Brain microvascular endothelial cell (primary cell): ENCODE measurements at regions not wholly inside any gene's neighbourhood (a gene's known extent, or its start where the extent isn't known, plus 50 kb on each side); places are given as distances from the start of the nearest gene placed in this dataset.

Source experiments
- DNase-seq: peaks from one replicate; pipeline ENCODE4 v3.0.0-alpha.2; 2020
- H3K27ac ChIP-seq: fragments of 250-450 bp; sonication (Bioruptor Pico); 2 replicates; pipeline ENCODE4 v1.5.1; 2020; ENCODE audit warnings: mild to moderate bottlenecking, moderate library complexity
- H3K27me3 ChIP-seq: fragments of 250-450 bp; sonication (Bioruptor Pico); replicated peaks from 2 replicates; pipeline ENCODE4 v1.5.1; 2020; ENCODE audit warnings: mild to moderate bottlenecking
- H3K36me3 ChIP-seq: fragments of 250-450 bp; sonication (Bioruptor Pico); replicated peaks from 2 replicates; pipeline ENCODE4 v1.5.1; 2020; ENCODE audit warnings: mild to moderate bottlenecking
- H3K4me3 ChIP-seq: 2 replicates; pipeline ENCODE4 v1.5.1; 2011; ENCODE audit warnings: low read depth, mild to moderate bottlenecking, control low read depth, low read length, moderate library complexity
- CTCF ChIP-seq: IDR thresholded peaks from 2 replicates; pipeline ENCODE4 v1.5.1; 2011; ENCODE audit warnings: low read depth, mild to moderate bottlenecking, moderate library complexity, low read length, control low read depth, inconsistent platforms; ENCODE audit errors: missing control alignments
- in situ Hi-C: cut with HindIII; loops from 2 replicates; pipeline ENCODE4 v1.10.0; 2017; ENCODE audit warnings: low sequenced_read_pairs, low pct_ligation_motif_present

GRCh38 chr17:77526728-77527350 lies 386.1 kb downstream of the SEC14L1 start:
- in situ Hi-C loops: loop anchor here (25.0 kb wide), 1 partner anchor 485 kb away; no protein-coding TSS in a partner anchor
- no peak for TF ChIP-seq CTCF
- Histone ChIP-seq H3K27ac (no peak overlapping the region), H3K36me3 (no peaks in the 10 kb centered on the region), H3K4me3 (no peak overlapping the region), H3K27me3 (no peaks in the 10 kb centered on the region)
- no peak for DNase-seq

GRCh38 chr17:77527409-77527808 lies 386.6 kb downstream of the SEC14L1 start:
- Histone ChIP-seq H3K36me3 (no peaks in the 10 kb centered on the region), H3K27me3 (no peaks in the 10 kb centered on the region), H3K27ac (no peak overlapping the region), H3K4me3 (no peak overlapping the region)
- no peak for TF ChIP-seq CTCF
- no peak for DNase-seq
- in situ Hi-C loops: loop anchor here (25.0 kb wide), 1 partner anchor 485 kb away; no protein-coding TSS in a partner anchor

- Histone ChIP-seq H3K27ac (no peak overlapping the region), H3K4me3 (peak overlapping the region; percentile 37), H3K36me3 (no peaks in the 10 kb centered on the region), H3K27me3 (no peaks in the 10 kb centered on the region)
- no peak for DNase-seq
- in situ Hi-C loops: loop anchor here (25.0 kb wide), 1 partner anchor 484 kb away; no protein-coding TSS in a partner anchor
- no peak for TF ChIP-seq CTCF
Measured at GRCh38 chr17:77527836-77528505, 387.2 kb downstream of the SEC14L1 start.

- Histone ChIP-seq H3K36me3 (no peaks in the 10 kb centered on the region), H3K4me3 (peak overlapping the region; percentile 37), H3K27me3 (no peaks in the 10 kb centered on the region), H3K27ac (no peak overlapping the region)
- in situ Hi-C loops: loop anchor here (25.0 kb wide), 1 partner anchor 484 kb away; no protein-coding TSS in a partner anchor
- DNase-seq: no peak
- peak; percentile 15 for TF ChIP-seq CTCF
Measured at GRCh38 chr17:77528516-77529327, 388.0 kb downstream of the SEC14L1 start.

- H3K36me3 ChIP-seq: no peaks in the 10 kb centered on the region
- no peak overlapping the region for H3K4me3 ChIP-seq
- H3K27ac ChIP-seq: no peak overlapping the region
- DNase-seq: no peak
- no peaks in the 10 kb centered on the region for H3K27me3 ChIP-seq
- no peak for TF ChIP-seq CTCF
- in situ Hi-C loops: loop anchor here (25.0 kb wide), 1 partner anchor 483 kb away; no protein-coding TSS in a partner anchor
Measured at GRCh38 chr17:77529328-77529650, 388.5 kb downstream of the SEC14L1 start.
